ENCODE measurements at regions not wholly inside any gene's neighbourhood (a gene's known extent, or its start where the extent isn't known, plus 50 kb on each side); places are given as distances from the start of the nearest gene placed in this dataset.

GRCh38 chrX:74061879-74062278 lies 209.4 kb upstream of the XIST start:
- TF ChIP-seq POLR2A (IDR thresholded peaks at IDR 0.05; ENCODE audit: low read depth, low read length), result no peak
- TF ChIP-seq CHD1 (IDR thresholded peaks at IDR 0.05; ENCODE audit: low read depth, low read length), result no peak
- TF ChIP-seq CTCF (conservative IDR thresholded peaks at IDR 0.05; ENCODE audit: low read depth, low read length), result no peak
- no peak for TF ChIP-seq MAFK (IDR thresholded peaks at IDR 0.05; ENCODE audit: low read depth, low read length)
- no peak for TF ChIP-seq ELK1 (IDR thresholded peaks at IDR 0.05; ENCODE audit: borderline replicate concordance, low read depth, low read length)
- TF ChIP-seq SMC3 (IDR thresholded peaks at IDR 0.05; ENCODE audit: low read depth, low read length), result no peak
- TF ChIP-seq FOS (IDR thresholded peaks at IDR 0.05; ENCODE audit: low read depth, low read length), result no peak
- no peak for TF ChIP-seq USF2 (IDR thresholded peaks at IDR 0.05; ENCODE audit: low read depth, low read length)
- TF ChIP-seq NFE2L2 (IDR thresholded peaks at IDR 0.05; ENCODE audit: low read depth, low read length), result no peak
- no peak for TF ChIP-seq MAZ (IDR thresholded peaks at IDR 0.05; ENCODE audit: borderline replicate concordance, low read depth, low read length)
- no peak for TF ChIP-seq CEBPB (IDR thresholded peaks at IDR 0.05; ENCODE audit: low read depth, low read length)

Measured in IMR-90 (cell line).